ENCODE measurements at regions not wholly inside any gene's neighbourhood (a gene's known extent, or its start where the extent isn't known, plus 50 kb on each side); places are given as distances from the start of the nearest gene placed in this dataset.
"Not testable (repeated sequence)": the region's sequence is repeated elsewhere in the genome, so short reads cannot be mapped to it uniquely, and the experiment has no call there.

DNA sequence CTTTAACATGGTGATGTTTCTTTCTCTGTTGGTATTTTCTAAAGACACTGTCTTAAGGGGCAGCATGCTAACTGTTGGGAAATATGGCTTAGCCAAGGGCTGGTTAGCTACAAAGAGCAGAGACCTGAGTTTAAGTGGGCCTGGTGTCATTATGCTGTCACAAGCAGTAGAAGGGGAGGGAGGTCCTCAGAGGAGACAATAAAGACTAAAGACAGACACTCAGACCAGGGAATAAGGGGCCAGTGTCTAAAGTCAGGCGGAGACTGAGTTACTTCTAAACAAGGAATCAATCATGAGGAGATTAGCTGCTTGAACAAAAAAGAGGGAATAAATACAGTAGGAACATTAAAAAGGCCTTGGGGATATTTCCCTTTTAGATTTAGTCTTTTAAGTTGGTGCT, 142.7 kb upstream of the DPPA4 start:
- no peak for DNase-seq (ENCODE audit: low read depth, low spot score)

GRCh38 chr3:109478614-109479013, 141.3 kb upstream of the DPPA4 start:
- no peak for DNase-seq (ENCODE audit: low read depth, low spot score)

DNA sequence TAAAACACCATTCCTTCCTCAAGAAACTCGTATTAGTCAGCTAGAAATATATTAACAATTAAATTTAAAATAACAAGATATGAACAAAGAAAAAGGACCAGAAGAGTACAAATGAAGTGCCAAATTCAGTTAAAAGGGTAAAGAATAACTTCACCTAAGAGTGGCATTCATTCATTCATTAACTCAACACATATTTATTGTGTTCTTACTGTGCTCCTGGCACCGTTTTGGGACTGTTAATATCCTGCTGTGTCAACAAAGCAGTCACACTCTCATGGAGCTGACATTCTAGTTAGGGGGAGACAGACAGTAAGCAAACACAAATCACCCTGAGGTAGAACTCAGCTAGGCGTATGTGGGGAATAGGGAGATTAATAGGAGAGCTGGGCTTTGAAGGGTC, 123.6 kb upstream of the DPPA4 start:
- no peak for DNase-seq (ENCODE audit: low read depth, low spot score)

DNA sequence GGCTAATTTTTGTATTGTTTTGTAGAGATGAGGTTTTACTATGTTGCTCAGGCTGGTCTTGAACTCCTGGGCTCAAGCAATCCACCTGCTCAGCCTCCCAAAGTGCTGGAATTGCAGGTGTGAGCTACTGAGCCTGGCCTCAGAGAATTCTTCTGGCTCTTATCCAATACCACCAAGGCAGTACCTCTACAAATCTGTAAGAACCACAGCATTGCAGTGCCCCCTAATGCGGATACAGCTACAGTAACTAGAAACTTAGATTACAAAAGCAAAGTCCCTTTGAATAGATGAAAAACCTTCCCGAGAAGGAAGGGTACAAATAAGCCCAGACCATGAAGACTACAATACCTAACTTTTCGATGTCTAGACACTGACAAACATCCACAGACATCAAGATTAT, 107.9 kb upstream of the DPPA4 start:
- no peak for DNase-seq (ENCODE audit: low read depth, low spot score)

GRCh38 chr3:109442531-109442930, 105.2 kb upstream of the DPPA4 start:
- DNase-seq (ENCODE audit: low read depth, low spot score) = no peak

DNA sequence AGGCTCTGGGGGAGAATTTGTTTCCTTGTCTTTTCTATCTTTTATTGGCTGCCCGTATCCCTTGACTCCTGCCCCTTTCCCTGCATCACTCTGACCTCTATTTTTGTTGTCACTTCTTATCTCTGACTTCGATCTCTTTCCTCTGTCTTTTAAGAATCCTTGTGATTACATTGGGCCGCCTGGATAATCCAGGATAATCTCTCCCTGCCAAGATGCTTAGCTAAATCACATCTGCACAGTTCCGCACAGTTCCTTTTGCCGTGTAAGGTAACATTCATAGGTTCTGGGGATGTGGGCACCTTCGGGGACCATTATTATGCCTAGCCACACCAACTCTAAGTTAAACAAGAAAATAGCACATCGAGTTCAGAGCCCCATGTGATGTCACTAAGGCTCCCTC, 103.0 kb upstream of the DPPA4 start:
- no peak for DNase-seq (ENCODE audit: low read depth, low spot score)

DNA sequence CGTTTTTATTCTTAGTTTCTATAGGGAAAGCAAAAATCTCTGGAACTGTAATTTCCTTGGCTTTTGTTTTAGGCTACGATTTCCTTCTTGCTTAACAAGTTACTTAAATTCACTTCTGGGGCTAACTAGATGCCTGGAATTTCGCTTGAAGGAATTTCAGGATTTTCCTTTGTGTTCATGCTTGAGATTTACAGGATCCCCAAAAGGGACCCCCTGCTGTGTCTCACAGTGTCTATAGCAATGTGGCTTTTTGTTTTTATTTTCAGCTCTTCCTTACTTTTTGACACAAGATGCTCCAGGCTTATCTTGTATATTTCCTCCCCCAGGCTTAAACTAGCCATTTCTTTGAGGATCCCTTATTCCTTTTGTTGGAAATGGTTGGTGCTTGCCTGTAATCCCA, 95.5 kb upstream of the DPPA4 start:
- peak; percentile 85 for DNase-seq (ENCODE audit: low read depth, low spot score)

GRCh38 chr3:109430911-109431563, 93.7 kb upstream of the DPPA4 start:
- DNase-seq (ENCODE audit: low read depth, low spot score) = no peak

GRCh38 chr3:109413049-109413448, 75.7 kb upstream of the DPPA4 start:
- DNase-seq (ENCODE audit: low read depth, low spot score) = no peak

GRCh38 chr3:109411547-109411946, 74.2 kb upstream of the DPPA4 start:
- no peak for DNase-seq (ENCODE audit: low read depth, low spot score)

- no peak for DNase-seq (ENCODE audit: low read depth, low spot score)
Measured at GRCh38 chr3:109396806-109397205, 59.5 kb upstream of the DPPA4 start.

DNA sequence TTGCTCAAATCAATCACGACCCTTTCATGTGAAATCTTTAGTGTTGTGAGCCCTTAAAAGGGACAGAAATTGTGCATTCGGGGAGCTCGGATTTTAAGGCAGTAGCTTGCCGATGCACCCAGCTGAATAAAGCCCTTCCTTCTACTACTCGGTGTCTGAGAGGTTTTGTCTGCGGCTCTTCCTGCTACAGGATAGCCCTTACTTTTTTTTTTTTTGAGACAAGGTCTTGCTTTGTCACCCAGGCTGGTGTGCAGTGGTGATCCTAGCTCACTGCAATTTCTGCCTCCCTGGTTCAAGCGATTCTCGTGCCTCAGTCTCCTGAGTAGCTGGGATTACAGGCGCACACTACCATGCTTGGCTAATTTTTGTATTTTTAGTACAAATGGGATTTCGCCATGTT, 56.4 kb upstream of the DPPA4 start:
- DNase-seq (ENCODE audit: low read depth, low spot score) = not testable (repeated sequence)

- no peak for DNase-seq (ENCODE audit: low read depth, low spot score)
Measured at GRCh38 chr3:109392293-109392692, 54.9 kb upstream of the DPPA4 start.

GRCh38 chr3:109387621-109388020, 50.3 kb upstream of the DPPA4 start:
- no peak for DNase-seq (ENCODE audit: low read depth, low spot score)

DNA sequence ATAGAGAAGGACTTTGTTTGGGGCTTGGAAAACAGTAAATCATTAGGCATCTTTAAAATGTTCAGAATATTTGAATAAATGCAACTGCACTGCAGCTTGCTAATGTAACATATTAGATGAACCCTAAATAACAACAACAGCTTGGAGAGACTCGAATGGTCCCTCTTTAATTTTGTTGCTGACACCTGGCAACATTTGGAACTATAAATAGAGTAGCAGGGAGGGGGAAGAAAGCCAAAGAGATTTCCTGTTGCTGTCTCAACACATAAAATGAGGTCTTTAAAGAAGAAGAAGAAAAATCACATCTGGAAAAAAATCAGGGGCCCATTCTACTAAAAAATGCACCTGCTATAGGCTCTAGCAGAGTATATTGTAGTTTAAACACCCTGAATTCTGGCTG, 49.9 kb upstream of the DPPA4 start:
- DNase-seq (ENCODE audit: low read depth, low spot score) = no peak
